Skin epidermis (tissue), 12 donors: ENCODE measurements at regions not wholly inside any gene's neighbourhood (a gene's known extent, or its start where the extent isn't known, plus 50 kb on each side); places are given as distances from the start of the nearest gene placed in this dataset.
A peak's percentile ranks its signal among the peaks of the same experiment; 100 is the strongest.

Source experiments
- H3K27ac ChIP-seq, 21 experiments: fragments of 200-600 bp; sonication (generic) in 11 of 21; one replicate each; pipeline ENCODE4 v1.5.0; 2020; ENCODE audit warnings: mild to moderate bottlenecking in 3 of 21, inconsistent platforms in 2 of 21, moderate library complexity in 2 of 21
- H3K4me3 ChIP-seq, 7 experiments: fragments of 200-600 bp; sonication (generic) in 2 of 7; one replicate each; pipeline ENCODE4 v1.5.0; 2020; ENCODE audit warnings: inconsistent platforms in 2 of 7, mild to moderate bottlenecking in 2 of 7, moderate library complexity in 1 of 7

GRCh38 chr10:52877451-52877850 is 104.9 kb upstream of the MBL2 start:
- no peak overlapping the region for H3K4me3 ChIP-seq
- H3K27ac ChIP-seq = no peak overlapping the region

GRCh38 chr10:52875336-52875735 is 102.8 kb upstream of the MBL2 start:
- Histone ChIP-seq H3K27ac (no peak overlapping the region), H3K4me3 (no peak overlapping the region)

GRCh38 chr10:52874581-52874980 is 102.0 kb upstream of the MBL2 start:
- no peak overlapping the region for H3K27ac ChIP-seq
- no peak overlapping the region for H3K4me3 ChIP-seq

- H3K4me3 ChIP-seq = no peak overlapping the region
- no peak overlapping the region for H3K27ac ChIP-seq
Observed at GRCh38 chr10:52871191-52871843, 98.7 kb upstream of the MBL2 start.

- H3K4me3 ChIP-seq = no peak overlapping the region
Observed at GRCh38 chr10:52870562-52870961, 98.0 kb upstream of the MBL2 start.

GRCh38 chr10:52869864-52870263 is 97.3 kb upstream of the MBL2 start:
- H3K27ac ChIP-seq = no peak overlapping the region
- no peak overlapping the region for H3K4me3 ChIP-seq

More at GRCh38 chr10:52870562-52870961, 98.0 kb upstream of the MBL2 start:
- no peak overlapping the region for H3K27ac ChIP-seq

GRCh38 chr10:52865213-52865612 is 92.6 kb upstream of the MBL2 start:
- H3K4me3 ChIP-seq = no peak overlapping the region
- peak overlapping the region in 1 of 21 experiments; percentile 14 for H3K27ac ChIP-seq

GRCh38 chr10:52864201-52865106 is 91.9 kb upstream of the MBL2 start:
- Histone ChIP-seq H3K27ac (peak overlapping the region in 1 of 21 experiments; percentile 14), H3K4me3 (no peak overlapping the region)

GRCh38 chr10:52858722-52859121 is 86.1 kb upstream of the MBL2 start:
- H3K27ac ChIP-seq = no peak overlapping the region
- H3K4me3 ChIP-seq = no peak overlapping the region

- no peak overlapping the region for H3K27ac ChIP-seq
- H3K4me3 ChIP-seq = no peak overlapping the region
Observed at GRCh38 chr10:52855546-52856325, 83.2 kb upstream of the MBL2 start.

- H3K27ac ChIP-seq = no peak overlapping the region
Observed at GRCh38 chr10:52853704-52854103, 81.1 kb upstream of the MBL2 start.

GRCh38 chr10:52836816-52837215 is 64.2 kb upstream of the MBL2 start:
- Histone ChIP-seq H3K27ac (no peak overlapping the region), H3K4me3 (no peak overlapping the region)

More at GRCh38 chr10:52853704-52854103, 81.1 kb upstream of the MBL2 start:
- no peak overlapping the region for H3K4me3 ChIP-seq
